SIG-M5 (cell line): ENCODE measurements at regions not wholly inside any gene's neighbourhood (a gene's known extent, or its start where the extent isn't known, plus 50 kb on each side); places are given as distances from the start of the nearest gene placed in this dataset.

Experiments used
- DNase-seq: peaks from one replicate; lab custom pipeline; 2025; lab: John Stamatoyannopoulos, UW

DNA sequence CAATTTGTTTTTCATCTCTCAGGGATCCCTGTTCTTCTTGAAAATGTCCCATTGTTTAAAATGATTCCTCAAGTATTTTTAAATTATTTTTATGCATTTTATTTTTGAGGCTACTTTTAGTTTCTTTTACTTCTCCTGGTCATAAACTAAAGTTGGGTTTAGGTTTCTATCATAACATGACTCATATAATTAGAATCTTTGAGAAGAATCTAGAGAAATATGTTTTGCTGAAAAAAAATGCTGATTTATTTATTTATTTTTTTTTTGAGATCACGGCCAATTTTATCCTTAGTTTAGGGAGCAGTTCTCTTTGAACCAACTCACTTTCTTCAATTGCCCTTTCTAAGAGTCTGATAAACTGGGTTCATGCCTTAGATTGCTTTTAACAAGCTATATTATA, 1157.1 kb downstream of the BCL11B start:
- no peak for DNase-seq

DNA sequence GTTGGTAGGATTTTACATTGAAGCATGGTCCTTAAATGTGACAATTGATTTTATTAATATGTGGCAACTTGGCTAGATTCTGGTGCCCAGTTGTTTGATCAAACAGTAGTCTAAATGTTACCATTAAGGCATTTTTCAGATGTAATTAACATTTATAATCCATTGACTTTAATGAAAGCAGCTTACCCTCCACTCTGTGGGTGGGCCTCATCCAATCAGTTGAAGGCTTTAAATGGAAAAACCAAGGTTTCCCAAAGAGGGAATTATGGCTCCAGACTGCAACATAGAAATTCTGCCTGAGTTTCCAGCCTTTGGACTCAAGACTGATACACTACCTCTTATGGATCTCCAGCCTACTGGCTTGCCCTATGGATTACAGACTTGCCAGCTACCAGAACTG, 1153.2 kb downstream of the BCL11B start:
- DNase-seq: no peak

GRCh38 chr14:98119739-98120138, 1152.3 kb downstream of the BCL11B start:
- DNase-seq: no peak

DNA sequence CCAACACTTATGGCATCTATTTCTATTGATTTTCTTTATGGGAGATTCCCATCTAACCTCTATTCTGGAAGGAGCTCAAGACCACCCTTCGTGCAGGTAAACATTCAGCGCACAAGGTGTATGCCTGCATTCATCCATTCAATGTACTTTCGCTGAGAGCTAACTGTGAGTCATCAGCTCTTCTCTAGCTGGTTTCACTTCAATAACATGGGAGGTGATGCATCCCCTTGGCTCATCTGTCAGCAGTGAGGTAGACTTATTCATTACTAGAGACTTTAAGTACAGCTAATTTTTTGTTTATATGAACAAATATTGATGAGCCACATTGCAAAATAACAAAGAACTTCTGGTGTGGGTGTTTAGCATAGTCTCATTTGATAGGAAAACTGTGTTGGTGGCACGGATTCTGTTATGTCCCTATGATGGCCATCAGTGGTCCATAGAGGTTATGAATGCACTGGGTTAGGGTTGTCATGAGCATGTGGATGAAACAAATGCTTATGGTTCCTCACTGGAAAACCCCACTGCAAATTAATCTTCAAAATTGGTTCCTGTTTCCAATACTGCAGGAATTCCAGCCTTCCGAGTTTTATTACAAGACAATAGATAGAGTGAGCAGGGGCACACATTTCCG, 1151.0 kb downstream of the BCL11B start:
- DNase-seq: no peak

DNA sequence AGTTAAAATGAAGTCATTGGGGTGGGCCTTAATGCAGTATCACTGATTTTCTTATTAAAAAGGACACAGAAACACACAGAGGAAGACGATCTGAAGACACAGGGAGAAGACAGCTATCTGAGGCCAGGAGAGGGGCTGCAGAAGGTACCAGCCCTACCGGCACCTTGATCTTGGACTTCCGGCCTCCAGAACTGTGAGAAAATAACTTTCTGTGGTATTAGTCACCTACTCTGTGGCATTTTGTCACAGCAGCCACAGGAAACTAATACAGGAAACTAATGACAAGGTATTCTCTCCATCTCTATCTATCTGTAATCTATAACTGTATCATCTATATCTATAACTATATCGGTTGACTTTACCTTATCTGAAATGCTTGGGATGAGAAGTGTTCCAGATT, 1149.5 kb downstream of the BCL11B start:
- no peak for DNase-seq

DNA sequence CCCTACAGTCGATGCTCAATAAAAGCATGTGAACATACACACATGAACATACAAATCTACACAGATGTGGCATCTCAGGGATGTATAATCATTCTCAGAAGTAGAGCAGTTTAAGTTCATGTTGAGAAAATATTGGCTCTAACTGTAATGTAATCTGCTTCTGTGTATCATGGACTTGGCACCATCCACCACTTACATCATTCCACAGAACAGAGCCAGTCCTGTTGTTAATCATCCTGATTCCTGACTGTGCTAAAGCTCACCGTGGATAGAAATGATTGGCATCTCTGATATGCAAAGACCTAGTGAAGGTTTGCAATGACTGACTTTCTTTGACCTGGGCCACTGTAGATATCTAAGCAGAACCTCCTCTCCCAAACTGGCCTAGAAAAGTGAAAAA, 1141.3 kb downstream of the BCL11B start:
- DNase-seq: no peak

DNA sequence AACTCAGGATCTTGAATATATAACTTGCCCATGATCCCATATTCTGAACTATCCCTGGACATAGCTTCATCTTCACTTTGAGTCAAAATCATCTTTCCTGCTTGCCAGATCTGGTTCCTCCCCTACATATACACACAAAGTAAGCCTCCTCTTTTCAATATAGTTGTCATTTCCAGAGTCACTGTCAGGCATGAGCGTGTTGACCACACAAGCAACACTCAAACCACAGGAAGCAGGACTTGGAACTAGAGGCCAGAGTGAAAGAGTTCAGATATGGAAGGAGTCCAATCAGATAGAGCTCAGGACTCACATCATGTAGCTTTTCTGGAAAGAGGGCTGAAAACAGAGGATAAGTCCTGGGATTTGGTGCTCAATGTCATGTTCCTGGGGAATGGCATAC, 1140.6 kb downstream of the BCL11B start:
- no peak for DNase-seq

DNA sequence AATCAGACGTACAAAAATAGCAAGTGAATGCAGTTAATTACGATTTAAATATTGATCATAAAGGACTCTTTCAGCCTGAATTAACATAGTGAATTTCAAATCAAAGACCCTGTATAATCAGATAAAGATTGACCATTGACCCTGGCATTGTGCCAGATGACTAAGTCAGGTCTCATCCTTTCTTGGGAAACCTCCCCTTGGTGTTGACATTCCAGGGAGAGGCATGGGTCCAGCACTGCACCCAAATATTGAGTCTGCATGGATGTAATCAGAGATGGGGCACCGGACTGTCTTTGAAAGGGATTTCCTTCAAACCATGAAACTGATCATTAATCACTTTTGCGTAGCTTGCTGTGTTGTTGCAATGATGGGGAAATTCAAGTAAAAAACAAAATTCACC, 1138.2 kb downstream of the BCL11B start:
- DNase-seq: no peak

DNA sequence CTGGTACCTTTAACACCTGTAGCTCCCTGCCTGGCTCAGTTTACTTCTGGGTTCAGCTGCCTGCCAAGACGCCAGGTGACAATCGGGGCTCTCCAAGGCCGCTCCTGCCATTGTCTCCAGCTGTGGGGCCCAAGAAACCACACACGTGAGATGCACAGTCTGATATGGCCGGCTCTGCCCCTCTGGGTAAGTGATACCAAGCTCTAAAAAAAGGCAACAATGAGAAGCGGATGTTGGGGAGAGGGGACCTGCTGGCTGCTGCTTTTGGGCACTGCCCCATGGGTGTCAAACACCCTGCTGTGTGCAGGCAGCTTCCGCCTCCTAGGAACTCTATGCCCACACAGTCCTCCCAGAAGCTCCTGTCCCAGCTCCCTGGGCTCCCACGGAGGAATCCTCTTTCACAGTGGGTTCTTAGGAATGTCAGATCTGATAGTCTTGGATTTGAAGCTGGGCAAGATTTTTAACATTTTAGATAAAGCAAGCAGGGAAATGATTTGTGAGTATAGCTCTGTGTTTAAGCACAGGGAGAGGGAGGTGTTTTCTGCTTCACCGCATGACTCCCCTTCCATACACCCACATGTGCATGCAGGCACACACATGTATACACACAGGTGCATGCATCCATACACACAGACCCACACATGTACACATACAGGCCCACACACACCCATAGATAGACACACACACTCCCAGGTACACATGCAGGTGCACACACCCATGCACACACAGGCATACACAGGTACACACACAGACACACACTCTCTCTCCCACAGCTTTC, 1135.8 kb downstream of the BCL11B start:
- DNase-seq: no peak

GRCh38 chr14:98137131-98138025, 1134.6 kb downstream of the BCL11B start:
- no peak for DNase-seq

GRCh38 chr14:98138666-98139065, 1133.3 kb downstream of the BCL11B start:
- DNase-seq: no peak

GRCh38 chr14:98140862-98141530, 1131.0 kb downstream of the BCL11B start:
- DNase-seq: no peak

- no peak for DNase-seq
Observed at GRCh38 chr14:98143566-98143965, 1128.4 kb downstream of the BCL11B start.

GRCh38 chr14:98144964-98145363, 1127.0 kb downstream of the BCL11B start:
- no peak for DNase-seq

GRCh38 chr14:98146416-98146815, 1125.6 kb downstream of the BCL11B start:
- DNase-seq: no peak

GRCh38 chr14:98154254-98154653, 1117.7 kb downstream of the BCL11B start:
- DNase-seq: no peak

- no peak for DNase-seq
Observed at GRCh38 chr14:98156411-98156810, 1115.6 kb downstream of the BCL11B start.

- DNase-seq: no peak
Observed at GRCh38 chr14:98160901-98161300, 1111.1 kb downstream of the BCL11B start.

GRCh38 chr14:98161356-98161755, 1110.6 kb downstream of the BCL11B start:
- DNase-seq: no peak

- no peak for DNase-seq
Observed at GRCh38 chr14:98162856-98163805, 1108.9 kb downstream of the BCL11B start.

- no peak for DNase-seq
Observed at GRCh38 chr14:98163873-98164272, 1108.1 kb downstream of the BCL11B start.
